ENCODE measurements at regions not wholly inside any gene's neighbourhood (a gene's known extent, or its start where the extent isn't known, plus 50 kb on each side); places are given as distances from the start of the nearest gene placed in this dataset.
A peak's percentile ranks its signal among the peaks of the same experiment; 100 is the strongest.

- peaks cover 5% of the 10 kb centered on the region for H3K4me1 ChIP-seq (ENCODE audit: control insufficient read depth, insufficient read depth, low read length)
- POLR2A ChIA-PET = no interaction called here
- no peak overlapping the region for H3K27ac ChIP-seq (ENCODE audit: extremely low read depth, low read depth, low read length)
- no peaks in the 10 kb centered on the region for H3K36me3 ChIP-seq (ENCODE audit: control insufficient read depth in 2 of 2, insufficient read depth in 1 of 2, low read length in 2 of 2)
- CTCF ChIA-PET = no interaction called here
- H3K4me3 ChIP-seq (ENCODE audit: low read depth, low read length) = no peak overlapping the region
- H3K9me3 ChIP-seq (ENCODE audit: control insufficient read depth, insufficient read depth, low read depth, low read length) = no peaks in the 10 kb centered on the region
- no peak for TF ChIP-seq ZNF621 (tag by site-specific recombination; IDR thresholded peaks at IDR 0.05)
These were observed 49.8 kb downstream of the PLCE1 start for GRCh38 chr10:94043431-94043990.

GRCh38 chr10:94046098-94046497 is 52.4 kb downstream of the PLCE1 start:
- Histone ChIP-seq H3K36me3 (ENCODE audit: control insufficient read depth in 2 of 2, insufficient read depth in 1 of 2, low read length in 2 of 2) (no peaks in the 10 kb centered on the region), H3K4me1 (ENCODE audit: control insufficient read depth, insufficient read depth, low read length) (peaks cover 5% of the 10 kb centered on the region), H3K4me3 (ENCODE audit: low read depth, low read length) (no peak overlapping the region), H3K9me3 (ENCODE audit: control insufficient read depth, insufficient read depth, low read depth, low read length) (no peaks in the 10 kb centered on the region), H3K27ac (ENCODE audit: extremely low read depth, low read depth, low read length) (no peak overlapping the region)
- no peak for TF ChIP-seq ZEB2 (tag by site-specific recombination; IDR thresholded peaks at IDR 0.05)
- 0 out of 2 replicates have a peak, but pooled peaks have one; percentile 13 for TF ChIP-seq FEZF1 (tag by site-specific recombination; IDR thresholded peaks at IDR 0.05)
- no peak for TF ChIP-seq ZNF747 (tag by site-specific recombination; IDR thresholded peaks at IDR 0.05)
- TF ChIP-seq ZNF341 (tag by site-specific recombination; IDR thresholded peaks at IDR 0.05; ENCODE audit: low read depth) = peak; percentile 38; the same call in 1 of the 2 replicates
- no peak for TF ChIP-seq ZNF335 (tag by site-specific recombination; conservative IDR thresholded peaks at IDR 0.05)
- ChIA-PET CTCF (interaction anchor here (0.7 kb wide), 1 partner anchor 1944 kb away, joined by 3 read pairs; no protein-coding TSS in a partner anchor), POLR2A (no interaction called here)

GRCh38 chr10:94047293-94047692 is 53.6 kb downstream of the PLCE1 start:
- POLR2A ChIA-PET = no interaction called here
- Histone ChIP-seq H3K9me3 (ENCODE audit: control insufficient read depth, insufficient read depth, low read depth, low read length) (no peaks in the 10 kb centered on the region), H3K4me3 (ENCODE audit: low read depth, low read length) (no peak overlapping the region), H3K36me3 (ENCODE audit: control insufficient read depth in 2 of 2, insufficient read depth in 1 of 2, low read length in 2 of 2) (no peaks in the 10 kb centered on the region), H3K4me1 (ENCODE audit: control insufficient read depth, insufficient read depth, low read length) (peaks cover 5% of the 10 kb centered on the region), H3K27ac (ENCODE audit: extremely low read depth, low read depth, low read length) (no peak overlapping the region)
- CTCF ChIA-PET = no interaction called here
- TF ChIP-seq ZNF561 (tag by site-specific recombination; IDR thresholded peaks at IDR 0.05; ENCODE audit: borderline replicate concordance) (no peak; the same call in 1 of the 2 replicates), ZNF404 (tag by site-specific recombination; IDR thresholded peaks at IDR 0.05) (no peak), ZNF785 (tag by site-specific recombination; IDR thresholded peaks at IDR 0.05) (no peak), ZBTB44 (tag by site-specific recombination; IDR thresholded peaks at IDR 0.05) (0 out of 2 replicates have a peak, but pooled peaks have one; percentile 41), BCL11A (tag by site-specific recombination; IDR thresholded peaks at IDR 0.05; ENCODE audit: low read depth) (peak; percentile 19; the same call in 1 of the 2 replicates), ZXDB (tag by site-specific recombination; IDR thresholded peaks at IDR 0.05) (no peak), PRDM6 (tag by site-specific recombination; IDR thresholded peaks at IDR 0.05) (peak; percentile 82), ZNF223 (tag by site-specific recombination; IDR thresholded peaks at IDR 0.05) (no peak), ZNF311 (tag by site-specific recombination; IDR thresholded peaks at IDR 0.05; ENCODE audit: borderline replicate concordance) (no peak), SP3 (tag by site-specific recombination; IDR thresholded peaks at IDR 0.05) (no peak), ZNF639 (tag by site-specific recombination; IDR thresholded peaks at IDR 0.05) (no peak), ZNF670 (tag by site-specific recombination; IDR thresholded peaks at IDR 0.05; ENCODE audit: low read depth) (no peak), ZNF76 (tag by site-specific recombination; IDR thresholded peaks at IDR 0.05; ENCODE audit: borderline replicate concordance, low read depth) (no peak), ZNF449 (tag by site-specific recombination; IDR thresholded peaks at IDR 0.05) (no peak), YY1 (tag by site-specific recombination; IDR thresholded peaks at IDR 0.05) (0 out of 2 replicates have a peak, but pooled peaks have one; percentile 15), OSR2 (tag by site-specific recombination; IDR thresholded peaks at IDR 0.05) (peak; percentile 36; the same call in 1 of the 2 replicates), ZNF776 (tag by site-specific recombination; IDR thresholded peaks at IDR 0.05; ENCODE audit: borderline replicate concordance) (no peak), MEIS1 (CRISPR knock-in tag; IDR thresholded peaks at IDR 0.05; ENCODE audit: borderline replicate concordance) (no peak), HOXC10 (CRISPR knock-in tag; IDR thresholded peaks at IDR 0.05) (no peak)

Data from HEK293 (cell line).